ENCODE measurements at regions not wholly inside any gene's neighbourhood (a gene's known extent, or its start where the extent isn't known, plus 50 kb on each side); places are given as distances from the start of the nearest gene placed in this dataset.
A peak's percentile ranks its signal among the peaks of the same experiment; 100 is the strongest.
"Not testable (repeated sequence)": the region's sequence is repeated elsewhere in the genome, so short reads cannot be mapped to it uniquely, and the experiment has no call there.

DNA sequence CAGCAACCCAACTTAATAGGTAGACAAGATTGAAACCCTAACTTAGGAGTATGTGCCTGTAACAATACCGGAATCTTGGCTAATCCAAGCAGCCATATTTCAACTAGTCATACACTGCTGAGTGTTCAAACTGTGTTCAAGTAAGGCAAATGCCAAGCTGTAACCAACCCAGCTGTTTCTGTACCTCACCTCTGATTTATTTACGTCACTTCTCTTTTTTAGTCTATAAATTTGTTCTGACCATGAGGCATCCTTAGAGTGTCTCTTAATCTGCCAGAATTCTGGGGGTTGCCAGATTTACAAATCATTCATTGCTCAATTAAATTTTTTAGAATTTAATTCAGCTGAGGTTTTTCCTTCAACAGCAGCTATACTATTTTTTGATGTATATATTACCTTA, 723.2 kb downstream of the CDH18 start:
- no peaks in the 10 kb centered on the region for H3K4me1 ChIP-seq (ENCODE audit: control insufficient read depth in 2 of 2, insufficient read depth in 2 of 2, low read length in 1 of 2)
- peaks cover 0 to 3% of the 10 kb centered on the region in 2 donors for H3K9me3 ChIP-seq (ENCODE audit: control insufficient read depth in 2 of 2, insufficient read depth in 1 of 2, low read depth in 1 of 2, low read length in 1 of 2)
- no peaks in the 10 kb centered on the region for H3K36me3 ChIP-seq (ENCODE audit: control insufficient read depth in 2 of 2, insufficient read depth in 2 of 2, low read length in 1 of 2)
- H3K27me3 ChIP-seq (ENCODE audit: control insufficient read depth in 1 of 2, insufficient read depth in 2 of 2, low read length in 2 of 2): no peaks in the 10 kb centered on the region
- H3K4me3 ChIP-seq (ENCODE audit: low read depth in 1 of 2, low read length in 2 of 2): no peak overlapping the region
- H3K27ac ChIP-seq (ENCODE audit: low read depth in 2 of 2, low read length in 1 of 2): no peak overlapping the region
- 91 to 94% methylated on average over 2 of the region's 2 CpGs for WGBS, 2 donors

DNA sequence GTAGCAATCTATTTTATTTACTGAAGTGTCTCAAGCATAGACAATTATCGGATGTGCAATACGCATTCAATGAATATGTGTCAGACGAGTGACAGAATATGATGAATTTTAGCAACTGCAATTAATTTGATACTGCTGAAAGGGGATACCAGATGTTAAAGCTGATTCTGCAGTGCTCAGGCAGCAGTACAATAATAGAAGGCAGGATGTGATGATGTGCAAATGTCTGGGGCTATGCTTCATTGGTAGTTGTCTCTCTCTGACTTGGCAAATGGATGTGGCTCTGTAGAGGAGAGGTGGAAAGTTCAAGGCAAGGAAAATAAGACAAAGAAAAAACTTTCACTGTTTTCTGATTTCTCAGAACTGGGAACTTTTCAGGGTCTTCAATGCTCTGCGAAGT, 721.2 kb downstream of the CDH18 start:
- Histone ChIP-seq H3K4me3 (ENCODE audit: low read depth in 1 of 2, low read length in 2 of 2) (no peak overlapping the region), H3K27ac (ENCODE audit: low read depth in 2 of 2, low read length in 1 of 2) (no peak overlapping the region), H3K9me3 (ENCODE audit: control insufficient read depth in 2 of 2, insufficient read depth in 1 of 2, low read depth in 1 of 2, low read length in 1 of 2) (no peaks in the 10 kb centered on the region), H3K36me3 (ENCODE audit: control insufficient read depth in 2 of 2, insufficient read depth in 2 of 2, low read length in 1 of 2) (no peaks in the 10 kb centered on the region), H3K27me3 (ENCODE audit: control insufficient read depth in 1 of 2, insufficient read depth in 2 of 2, low read length in 2 of 2) (no peaks in the 10 kb centered on the region), H3K4me1 (ENCODE audit: control insufficient read depth in 2 of 2, insufficient read depth in 2 of 2, low read length in 1 of 2) (no peaks in the 10 kb centered on the region)
- WGBS, 2 donors: 86 to 87% methylated on average over 4 of the region's 4 CpGs

DNA sequence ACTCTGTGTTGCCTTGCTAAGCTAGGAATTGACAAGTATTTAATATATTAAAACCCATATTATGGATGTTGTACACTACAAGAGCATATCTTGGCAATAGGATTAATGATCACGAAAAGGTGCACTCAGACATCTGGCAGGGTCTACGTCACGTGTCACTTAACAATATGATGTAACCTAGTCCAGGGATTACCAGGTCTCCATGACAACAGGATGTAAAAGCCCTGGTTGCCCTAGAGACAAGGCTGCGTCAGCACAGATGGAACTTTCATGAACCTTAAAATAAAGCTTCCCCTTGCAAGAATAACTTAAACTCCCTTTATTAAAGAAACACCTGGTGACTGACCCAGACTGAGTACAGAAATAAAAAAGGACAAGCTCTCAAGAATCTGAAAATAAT, 717.8 kb downstream of the CDH18 start:
- WGBS, 2 donors: 75 to 80% methylated on average over 4 of the region's 4 CpGs
- Histone ChIP-seq H3K27ac (ENCODE audit: low read depth in 2 of 2, low read length in 1 of 2) (no peak overlapping the region), H3K27me3 (ENCODE audit: control insufficient read depth in 1 of 2, insufficient read depth in 2 of 2, low read length in 2 of 2) (no peaks in the 10 kb centered on the region), H3K4me3 (ENCODE audit: low read depth in 1 of 2, low read length in 2 of 2) (no peak overlapping the region), H3K4me1 (ENCODE audit: control insufficient read depth in 2 of 2, insufficient read depth in 2 of 2, low read length in 1 of 2) (no peaks in the 10 kb centered on the region), H3K9me3 (ENCODE audit: control insufficient read depth in 2 of 2, insufficient read depth in 1 of 2, low read depth in 1 of 2, low read length in 1 of 2) (no peaks in the 10 kb centered on the region), H3K36me3 (ENCODE audit: control insufficient read depth in 2 of 2, insufficient read depth in 2 of 2, low read length in 1 of 2) (no peaks in the 10 kb centered on the region)

GRCh38 chr5:19274578-19274977, 713.4 kb downstream of the CDH18 start:
- Histone ChIP-seq H3K4me3 (ENCODE audit: low read depth in 1 of 2, low read length in 2 of 2) (no peak overlapping the region), H3K36me3 (ENCODE audit: control insufficient read depth in 2 of 2, insufficient read depth in 2 of 2, low read length in 1 of 2) (no peaks in the 10 kb centered on the region), H3K4me1 (ENCODE audit: control insufficient read depth in 2 of 2, insufficient read depth in 2 of 2, low read length in 1 of 2) (no peaks in the 10 kb centered on the region), H3K27ac (ENCODE audit: low read depth in 2 of 2, low read length in 1 of 2) (no peak overlapping the region), H3K27me3 (ENCODE audit: control insufficient read depth in 1 of 2, insufficient read depth in 2 of 2, low read length in 2 of 2) (no peaks in the 10 kb centered on the region), H3K9me3 (ENCODE audit: control insufficient read depth in 2 of 2, insufficient read depth in 1 of 2, low read depth in 1 of 2, low read length in 1 of 2) (peaks cover 0 to 3% of the 10 kb centered on the region in 2 donors)
- 84 to 87% methylated on average over 3 of the region's 3 CpGs for WGBS, 2 donors

DNA sequence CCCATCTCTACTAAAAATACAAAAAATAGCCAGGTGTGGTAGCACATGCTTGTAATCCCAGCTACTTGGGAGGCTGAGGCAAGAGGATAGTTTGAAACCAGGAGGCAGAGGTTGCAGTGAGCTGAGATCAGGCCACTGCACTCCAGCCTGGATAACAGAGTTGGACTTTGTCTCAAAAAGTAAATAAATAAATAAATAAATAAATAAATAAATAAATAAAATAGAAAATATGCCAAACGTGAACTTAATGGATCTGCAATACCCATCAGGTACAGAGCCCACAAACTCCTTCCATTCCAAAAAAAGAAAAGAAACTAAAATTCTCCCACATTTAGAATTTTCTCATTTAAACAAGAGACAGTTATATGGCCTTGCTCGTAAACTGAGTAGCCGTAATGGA, 702.7 kb downstream of the CDH18 start:
- Histone ChIP-seq H3K4me1 (ENCODE audit: control insufficient read depth in 2 of 2, insufficient read depth in 2 of 2, low read length in 1 of 2) (no peaks in the 10 kb centered on the region), H3K4me3 (ENCODE audit: low read depth in 1 of 2, low read length in 2 of 2) (no peak overlapping the region), H3K27ac (ENCODE audit: low read depth in 2 of 2, low read length in 1 of 2) (no peak overlapping the region), H3K27me3 (ENCODE audit: control insufficient read depth in 1 of 2, insufficient read depth in 2 of 2, low read length in 2 of 2) (no peaks in the 10 kb centered on the region), H3K36me3 (ENCODE audit: control insufficient read depth in 2 of 2, insufficient read depth in 2 of 2, low read length in 1 of 2) (no peaks in the 10 kb centered on the region), H3K9me3 (ENCODE audit: control insufficient read depth in 2 of 2, insufficient read depth in 1 of 2, low read depth in 1 of 2, low read length in 1 of 2) (no peaks in the 10 kb centered on the region)
- 91 to 96% methylated on average over 3 of the region's 3 CpGs for WGBS, 2 donors

DNA sequence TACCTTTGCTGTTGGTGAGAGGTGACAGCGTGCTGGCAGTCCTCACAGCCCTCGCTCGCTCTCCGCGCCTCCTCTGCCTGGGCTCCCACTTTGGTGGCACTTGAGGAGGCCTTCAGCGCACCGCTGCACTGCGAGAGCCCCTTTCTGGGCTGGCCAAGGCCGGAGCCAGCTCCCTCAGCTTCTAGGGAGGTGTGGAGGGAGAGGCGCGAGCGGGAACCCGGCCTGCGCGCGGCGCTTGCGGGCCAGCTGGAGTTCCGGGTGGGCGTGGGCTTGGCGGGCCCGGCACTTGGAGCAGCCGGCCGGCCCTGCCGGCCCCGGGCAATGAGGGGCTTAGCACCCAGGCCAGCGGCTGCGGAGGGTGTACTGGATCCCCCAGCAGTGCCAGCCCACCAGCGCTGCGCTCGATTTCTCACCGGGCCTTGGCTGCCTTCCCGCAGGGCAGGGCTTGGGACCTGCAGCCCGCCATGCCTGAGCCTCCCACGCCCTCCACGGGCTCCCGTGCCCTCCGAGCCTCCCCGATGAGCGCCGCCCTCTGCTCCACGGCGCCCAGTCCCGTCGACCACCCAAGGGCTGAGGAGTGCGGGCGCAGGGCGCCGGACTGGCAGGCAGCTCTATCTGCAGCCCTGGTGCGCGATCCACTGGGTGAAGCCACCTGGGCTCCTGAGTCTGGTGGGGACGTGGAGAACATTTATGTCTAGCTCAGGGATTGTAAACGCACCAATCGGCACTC, 700.3 kb downstream of the CDH18 start:
- WGBS, 2 donors: 96 to 97% methylated on average over 44 to 54 of the region's 54 CpGs
- not testable (repeated sequence) for H3K9me3 ChIP-seq (ENCODE audit: control insufficient read depth in 2 of 2, insufficient read depth in 1 of 2, low read depth in 1 of 2, low read length in 1 of 2); H3K4me1 ChIP-seq (ENCODE audit: control insufficient read depth in 2 of 2, insufficient read depth in 2 of 2, low read length in 1 of 2); H3K27ac ChIP-seq (ENCODE audit: low read depth in 2 of 2, low read length in 1 of 2); H3K4me3 ChIP-seq (ENCODE audit: low read depth in 1 of 2, low read length in 2 of 2); H3K27me3 ChIP-seq (ENCODE audit: control insufficient read depth in 1 of 2, insufficient read depth in 2 of 2, low read length in 2 of 2); H3K36me3 ChIP-seq (ENCODE audit: control insufficient read depth in 2 of 2, insufficient read depth in 2 of 2, low read length in 1 of 2)

GRCh38 chr5:19288311-19288710, 699.7 kb downstream of the CDH18 start:
- H3K9me3 ChIP-seq (ENCODE audit: control insufficient read depth in 2 of 2, insufficient read depth in 1 of 2, low read depth in 1 of 2, low read length in 1 of 2); H3K4me3 ChIP-seq (ENCODE audit: low read depth in 1 of 2, low read length in 2 of 2); H3K27me3 ChIP-seq (ENCODE audit: control insufficient read depth in 1 of 2, insufficient read depth in 2 of 2, low read length in 2 of 2); H3K27ac ChIP-seq (ENCODE audit: low read depth in 2 of 2, low read length in 1 of 2); H3K36me3 ChIP-seq (ENCODE audit: control insufficient read depth in 2 of 2, insufficient read depth in 2 of 2, low read length in 1 of 2); H3K4me1 ChIP-seq (ENCODE audit: control insufficient read depth in 2 of 2, insufficient read depth in 2 of 2, low read length in 1 of 2): not testable (repeated sequence)
- WGBS, 2 donors: 89 to 93% methylated on average over 8 of the region's 8 CpGs

GRCh38 chr5:19297934-19298333, 690.1 kb downstream of the CDH18 start:
- H3K4me3 ChIP-seq (ENCODE audit: low read depth in 1 of 2, low read length in 2 of 2): no peak overlapping the region
- 49 to 54% methylated on average over 2 of the region's 2 CpGs for WGBS, 2 donors
- no peaks in the 10 kb centered on the region for H3K9me3 ChIP-seq (ENCODE audit: control insufficient read depth in 2 of 2, insufficient read depth in 1 of 2, low read depth in 1 of 2, low read length in 1 of 2)
- H3K27me3 ChIP-seq (ENCODE audit: control insufficient read depth in 1 of 2, insufficient read depth in 2 of 2, low read length in 2 of 2): no peaks in the 10 kb centered on the region
- H3K4me1 ChIP-seq (ENCODE audit: control insufficient read depth in 2 of 2, insufficient read depth in 2 of 2, low read length in 1 of 2): no peaks in the 10 kb centered on the region
- H3K27ac ChIP-seq (ENCODE audit: low read depth in 2 of 2, low read length in 1 of 2): no peak overlapping the region
- H3K36me3 ChIP-seq (ENCODE audit: control insufficient read depth in 2 of 2, insufficient read depth in 2 of 2, low read length in 1 of 2): no peaks in the 10 kb centered on the region

DNA sequence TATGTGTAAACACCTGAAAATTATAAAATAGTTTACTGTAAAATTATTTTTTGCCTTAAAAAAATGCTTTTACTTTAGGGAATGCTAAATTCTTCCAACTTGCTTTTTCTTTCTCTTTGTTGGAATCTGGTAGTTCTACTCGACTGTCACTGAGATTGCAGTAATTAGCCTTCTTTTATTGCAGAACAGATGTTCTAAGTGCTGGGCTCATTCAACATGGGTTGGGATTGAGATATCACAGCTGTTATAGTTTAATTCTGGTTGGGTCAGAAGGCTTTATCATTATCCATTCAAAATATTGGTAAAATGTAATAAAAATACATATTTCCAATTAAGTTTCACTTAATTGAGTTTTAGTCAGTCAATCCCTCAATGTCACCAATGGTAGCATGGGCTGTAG, 686.7 kb downstream of the CDH18 start:
- Histone ChIP-seq H3K4me3 (ENCODE audit: low read depth in 1 of 2, low read length in 2 of 2) (no peak overlapping the region), H3K4me1 (ENCODE audit: control insufficient read depth in 2 of 2, insufficient read depth in 2 of 2, low read length in 1 of 2) (no peaks in the 10 kb centered on the region), H3K27me3 (ENCODE audit: control insufficient read depth in 1 of 2, insufficient read depth in 2 of 2, low read length in 2 of 2) (no peaks in the 10 kb centered on the region), H3K36me3 (ENCODE audit: control insufficient read depth in 2 of 2, insufficient read depth in 2 of 2, low read length in 1 of 2) (no peaks in the 10 kb centered on the region), H3K9me3 (ENCODE audit: control insufficient read depth in 2 of 2, insufficient read depth in 1 of 2, low read depth in 1 of 2, low read length in 1 of 2) (no peaks in the 10 kb centered on the region), H3K27ac (ENCODE audit: low read depth in 2 of 2, low read length in 1 of 2) (no peak overlapping the region)
- WGBS, 2 donors: 58 to 68% methylated on average over 1 of the region's 1 CpG

DNA sequence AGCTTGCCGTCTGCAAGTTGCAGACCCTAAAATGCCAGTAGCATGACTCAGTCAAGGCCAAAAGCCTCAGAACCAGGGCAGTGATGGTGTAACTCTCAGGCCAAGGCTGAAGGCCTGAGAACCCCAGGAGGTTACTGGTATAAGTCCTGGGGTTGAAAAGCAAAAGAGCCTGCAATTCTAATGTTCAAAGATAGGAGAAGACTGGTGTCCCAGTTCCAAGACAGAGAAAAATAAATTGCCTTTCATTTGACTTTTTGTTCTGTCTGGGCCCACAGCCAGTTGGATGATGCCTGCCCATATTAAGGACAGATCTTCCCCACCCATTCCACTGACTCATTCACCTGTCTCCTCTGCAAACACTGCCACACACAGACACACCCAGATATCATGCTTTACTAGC, 673.2 kb downstream of the CDH18 start:
- Histone ChIP-seq H3K4me3 (ENCODE audit: low read depth in 1 of 2, low read length in 2 of 2) (no peak overlapping the region), H3K27ac (ENCODE audit: low read depth in 2 of 2, low read length in 1 of 2) (peak overlapping the region; percentile 52 to 81), H3K9me3 (ENCODE audit: control insufficient read depth in 2 of 2, insufficient read depth in 1 of 2, low read depth in 1 of 2, low read length in 1 of 2) (no peaks in the 10 kb centered on the region), H3K4me1 (ENCODE audit: control insufficient read depth in 2 of 2, insufficient read depth in 2 of 2, low read length in 1 of 2) (no peaks in the 10 kb centered on the region), H3K36me3 (ENCODE audit: control insufficient read depth in 2 of 2, insufficient read depth in 2 of 2, low read length in 1 of 2) (no peaks in the 10 kb centered on the region), H3K27me3 (ENCODE audit: control insufficient read depth in 1 of 2, insufficient read depth in 2 of 2, low read length in 2 of 2) (no peaks in the 10 kb centered on the region)
- WGBS, 2 donors: 38 to 45% methylated on average over 1 of the region's 1 CpG

Measured in esophagus (tissue), 2 donors.